Spleen (tissue), 11 donors: ENCODE measurements at regions not wholly inside any gene's neighbourhood (a gene's known extent, or its start where the extent isn't known, plus 50 kb on each side); places are given as distances from the start of the nearest gene placed in this dataset.
"Not testable (repeated sequence)": the region's sequence is repeated elsewhere in the genome, so short reads cannot be mapped to it uniquely, and the experiment has no call there.

ENCODE experiments used
- DNase-seq: peaks from one replicate; pipeline ENCODE4 v3.0.0-alpha.2; 2020
- H3K27ac ChIP-seq, 8 donors: fragments of 200-600 bp; sonication (generic) in 7 of 8; 1 replicate in 4 of 8; 2 replicates in 4 of 8; pipeline versions ENCODE4 v1.5.0 to v1.8.0; 2016 to 2021; ENCODE audit warnings: inconsistent platforms in 4 of 8, mild to moderate bottlenecking in 4 of 8, moderate library complexity in 1 of 8
- H3K27me3 ChIP-seq, 7 donors: fragments of 200-600 bp; sonication (generic) in 6 of 7; replicated peaks in 1 of 7; 1 replicate in 4 of 7; 2 replicates in 3 of 7; pipeline versions ENCODE4 v1.5.0 to v1.8.0; 2016 to 2021; ENCODE audit warnings: inconsistent platforms in 3 of 7, mild to moderate bottlenecking in 1 of 7
- H3K36me3 ChIP-seq, 6 donors: fragments of 200-600 bp; sonication (generic) in 5 of 6; 1 replicate in 4 of 6; 2 replicates in 2 of 6; pipeline versions ENCODE4 v1.5.0 to v1.8.0; 2016 to 2021; ENCODE audit warnings: inconsistent platforms in 2 of 6
- H3K4me1 ChIP-seq, 6 donors: fragments of 200-600 bp; sonication (generic) in 5 of 6; 1 replicate in 3 of 6; 2 replicates in 3 of 6; pipeline versions ENCODE4 v1.5.0 to v1.8.0; 2016 to 2021; ENCODE audit warnings: inconsistent platforms in 3 of 6
- H3K4me3 ChIP-seq, 8 donors: fragments of 200-600 bp; sonication (generic) in 7 of 8; 1 replicate in 4 of 8; 2 replicates in 4 of 8; pipeline versions ENCODE4 v1.5.0 to v1.8.0; 2016 to 2021; ENCODE audit warnings: inconsistent platforms in 4 of 8, mild to moderate bottlenecking in 4 of 8, moderate library complexity in 2 of 8
- H3K9me3 ChIP-seq, 8 donors: fragments of 200-600 bp; sonication (generic) in 7 of 8; 1 replicate in 4 of 8; 2 replicates in 4 of 8; pipeline versions ENCODE4 v1.5.0 to v1.8.0; 2016 to 2021; ENCODE audit warnings: inconsistent platforms in 4 of 8
- POLR2A ChIP-seq, 3 donors: fragments of 450-650 bp; IDR thresholded peaks; one replicate each; pipeline ENCODE4 v1.5.1; 2017; ENCODE audit warnings: antibody characterized with exemption in 3 of 3, mild to moderate bottlenecking in 1 of 3
- POLR2AphosphoS5 ChIP-seq, 3 donors: sonication (generic); formaldehyde crosslinking; IDR thresholded peaks; one replicate each; pipeline ENCODE4 v1.5.1; 2017; ENCODE audit warnings: antibody characterized with exemption in 3 of 3
- WGBS, 5 donors: extraction: QIAGEN DNeasy Blood & Tissue Kit in 3 of 5; methylation state at CpG; one replicate each; pipeline versions ENCODE4 v1.1.5 to v1.1.7; 2013 to 2018; 5-methylcytosine and 5-hydroxymethylcytosine counted together
- intact Hi-C: fragments of 100-400 bp; cut with DNase I; formaldehyde crosslinking; loops from one replicate; pipeline ENCODE4 v1.15.0; 2023; ENCODE audit warnings: low total_unique reads
- TF ChIP-seq, protein P1 (sequence below), 11 experiments: fragments of 200-600 bp in 7 of 11; fragments of 450-650 bp in 4 of 11; sonication (generic) in 4 of 11; IDR thresholded peaks in 8 of 11; conservative IDR thresholded peaks in 3 of 11; 1 replicate in 7 of 11; 2 replicates in 4 of 11; pipeline versions ENCODE4 v1.4.0 to v1.8.0; 2016 to 2021; ENCODE audit warnings: antibody characterized with exemption in 11 of 11, inconsistent platforms in 4 of 11, mild to moderate bottlenecking in 1 of 11
- donor health status: healthy with polysubstance abuse.
- donor health status: DM: no; HTN: no; CAD: no; lungs with moderate emphysema.
- donor health status: DM: no; HTN: no; CAD: no.
- donor health status: Bipolar disorder and iron deficiency.
- donor health status: healthy.
- donor health status: DM: no; HTN: no; CAD: no.
- donor health status: DM: yes; HTN: yes; CAD: no.

DNA sequence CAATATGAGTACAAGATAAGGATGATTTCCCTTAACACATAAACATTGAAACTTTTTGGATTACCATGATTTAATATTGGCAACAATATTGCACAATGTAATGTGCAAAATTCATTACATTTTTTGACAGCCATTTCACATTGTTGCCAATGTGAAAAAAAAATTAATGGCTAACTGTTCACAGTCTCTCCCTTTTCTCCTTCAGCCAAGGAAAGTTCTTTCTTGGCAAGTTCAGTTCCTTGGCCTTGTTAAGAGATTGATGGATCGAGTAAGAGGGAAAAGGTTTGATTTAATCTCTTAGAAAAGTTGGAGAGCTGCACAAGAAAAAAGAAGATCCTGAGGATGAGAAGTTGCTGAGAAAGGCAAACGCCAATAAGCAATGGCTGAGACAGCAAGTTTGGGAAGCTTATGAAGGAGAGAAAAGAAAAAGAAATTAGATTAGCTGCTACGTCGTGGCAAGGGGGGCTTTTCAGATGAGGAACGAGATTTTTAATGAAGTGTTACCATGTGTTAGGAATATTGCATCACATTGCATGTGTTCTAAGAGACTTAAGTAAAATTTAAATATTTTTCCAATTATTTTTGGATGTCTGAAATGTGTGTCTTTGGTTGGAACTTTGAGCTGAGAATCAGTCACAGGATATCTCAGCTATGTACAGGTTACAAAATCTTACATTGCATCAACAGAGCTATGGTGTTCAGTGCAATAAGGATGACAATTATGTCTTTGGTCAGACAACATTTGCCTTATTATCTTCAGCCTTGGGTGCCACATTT is 61.4 kb upstream of the ZNF280D start:
- H3K9me3 ChIP-seq, result peaks cover 0 to 25% (median 18%) of the 10 kb centered on the region in 8 donors
- WGBS, 5 donors, result 80 to 90% (median 85%) methylated on average over 5 of the region's 5 CpGs
- H3K4me1 ChIP-seq, result no peaks in the 10 kb centered on the region
- no peak overlapping the region for H3K27ac ChIP-seq
- TF ChIP-seq POLR2AphosphoS5 (IDR thresholded peaks at IDR 0.05), result no peak
- TF ChIP-seq, protein P1, sequence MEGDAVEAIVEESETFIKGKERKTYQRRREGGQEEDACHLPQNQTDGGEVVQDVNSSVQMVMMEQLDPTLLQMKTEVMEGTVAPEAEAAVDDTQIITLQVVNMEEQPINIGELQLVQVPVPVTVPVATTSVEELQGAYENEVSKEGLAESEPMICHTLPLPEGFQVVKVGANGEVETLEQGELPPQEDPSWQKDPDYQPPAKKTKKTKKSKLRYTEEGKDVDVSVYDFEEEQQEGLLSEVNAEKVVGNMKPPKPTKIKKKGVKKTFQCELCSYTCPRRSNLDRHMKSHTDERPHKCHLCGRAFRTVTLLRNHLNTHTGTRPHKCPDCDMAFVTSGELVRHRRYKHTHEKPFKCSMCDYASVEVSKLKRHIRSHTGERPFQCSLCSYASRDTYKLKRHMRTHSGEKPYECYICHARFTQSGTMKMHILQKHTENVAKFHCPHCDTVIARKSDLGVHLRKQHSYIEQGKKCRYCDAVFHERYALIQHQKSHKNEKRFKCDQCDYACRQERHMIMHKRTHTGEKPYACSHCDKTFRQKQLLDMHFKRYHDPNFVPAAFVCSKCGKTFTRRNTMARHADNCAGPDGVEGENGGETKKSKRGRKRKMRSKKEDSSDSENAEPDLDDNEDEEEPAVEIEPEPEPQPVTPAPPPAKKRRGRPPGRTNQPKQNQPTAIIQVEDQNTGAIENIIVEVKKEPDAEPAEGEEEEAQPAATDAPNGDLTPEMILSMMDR (IDR thresholded peaks at IDR 0.05 in 8 of 11, conservative IDR thresholded peaks at IDR 0.05 in 3 of 11), result no peak
- no peak for TF ChIP-seq POLR2A (IDR thresholded peaks at IDR 0.05)
- H3K27me3 ChIP-seq, result no peaks in the 10 kb centered on the region
- DNase-seq, result no peak
- H3K36me3 ChIP-seq, result no peaks in the 10 kb centered on the region
- intact Hi-C loops, result no loop called here
- no peak overlapping the region for H3K4me3 ChIP-seq

DNA sequence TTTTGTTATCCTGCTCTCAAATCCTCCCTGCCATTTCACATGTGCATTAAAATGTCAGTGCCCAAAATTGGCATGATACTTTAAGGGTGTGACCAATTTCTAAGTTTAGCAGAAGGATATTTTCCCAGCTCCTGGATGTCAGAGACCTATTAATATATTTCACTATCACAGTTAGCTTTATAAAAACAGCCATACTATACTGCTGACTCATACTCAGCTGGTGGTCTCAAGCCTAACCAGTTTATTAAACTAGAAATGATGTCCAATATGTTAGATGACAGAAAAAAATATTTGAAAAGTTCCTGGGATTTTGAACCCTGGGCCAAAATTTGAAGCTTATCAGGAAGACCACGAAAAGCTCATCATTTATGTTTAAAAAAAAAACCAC is 60.9 kb upstream of the ZNF280D start:
- no peak overlapping the region for H3K4me3 ChIP-seq
- peaks cover 0 to 25% (median 18%) of the 10 kb centered on the region in 8 donors for H3K9me3 ChIP-seq
- no peak overlapping the region for H3K27ac ChIP-seq
- no peaks in the 10 kb centered on the region for H3K27me3 ChIP-seq
- intact Hi-C loops, result no loop called here
- H3K36me3 ChIP-seq, result no peaks in the 10 kb centered on the region
- DNase-seq, result no peak
- TF ChIP-seq POLR2A (IDR thresholded peaks at IDR 0.05), result no peak
- no peak for TF ChIP-seq POLR2AphosphoS5 (IDR thresholded peaks at IDR 0.05)
- TF ChIP-seq, protein P1 (IDR thresholded peaks at IDR 0.05 in 8 of 11, conservative IDR thresholded peaks at IDR 0.05 in 3 of 11), result no peak
- WGBS, 5 donors, result 37 to 88% (median 76%) methylated on average over 1 of the region's 1 CpG
- H3K4me1 ChIP-seq, result no peaks in the 10 kb centered on the region

DNA sequence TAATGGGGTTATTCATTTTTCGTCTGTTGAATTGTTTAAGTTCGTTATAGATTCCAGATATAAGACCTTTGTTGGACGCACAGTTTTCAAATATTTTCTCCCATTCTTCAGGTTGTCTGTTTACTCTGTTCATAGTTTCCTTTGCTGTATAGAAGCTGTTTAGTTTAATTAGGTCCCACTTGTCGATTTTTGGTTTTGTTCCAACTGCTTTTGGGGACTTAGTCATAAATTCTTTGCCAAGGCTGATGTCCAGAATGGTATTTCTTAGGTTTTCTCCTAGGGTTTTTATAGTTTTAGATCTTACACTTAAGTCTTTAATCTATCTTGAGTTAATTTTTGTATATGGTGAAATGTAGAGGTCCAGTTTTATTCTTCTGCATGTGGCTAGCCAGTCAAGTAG is 58.9 kb upstream of the ZNF280D start:
- peaks cover 0 to 32% (median 18%) of the 10 kb centered on the region in 8 donors for H3K9me3 ChIP-seq
- TF ChIP-seq POLR2AphosphoS5 (IDR thresholded peaks at IDR 0.05), result no peak
- no peak for TF ChIP-seq POLR2A (IDR thresholded peaks at IDR 0.05)
- TF ChIP-seq, protein P1 (IDR thresholded peaks at IDR 0.05 in 8 of 11, conservative IDR thresholded peaks at IDR 0.05 in 3 of 11), result no peak
- H3K27me3 ChIP-seq, result no peaks in the 10 kb centered on the region
- H3K4me3 ChIP-seq, result no peak overlapping the region
- DNase-seq, result no peak
- no peaks in the 10 kb centered on the region for H3K4me1 ChIP-seq
- intact Hi-C loops, result no loop called here
- WGBS, 5 donors, result 94 to 98% (median 96%) methylated on average over 4 of the region's 4 CpGs
- no peaks in the 10 kb centered on the region for H3K36me3 ChIP-seq
- no peak overlapping the region for H3K27ac ChIP-seq

- WGBS, 5 donors, result 98 to 100% (median 100%) methylated on average over 1 of the region's 1 CpG
- H3K36me3 ChIP-seq, H3K27me3 ChIP-seq, H3K27ac ChIP-seq, intact Hi-C loops, DNase-seq, H3K4me1 ChIP-seq, H3K4me3 ChIP-seq: not testable (repeated sequence)
- H3K9me3 ChIP-seq, result peaks cover 0 to 32% (median 18%) of the 10 kb centered on the region in 8 donors
Observed at GRCh38 chr15:56791521-56791920, 58.2 kb upstream of the ZNF280D start.
